GM12865 (cell line): ENCODE measurements at regions not wholly inside any gene's neighbourhood (a gene's known extent, or its start where the extent isn't known, plus 50 kb on each side); places are given as distances from the start of the nearest gene placed in this dataset.

Experiments
- DNase-seq: peaks from one replicate; pipeline ENCODE4 v3.0.0; 2010; ENCODE audit warnings: low read depth
- H3K4me3 ChIP-seq: 2 replicates; pipeline ENCODE4 v1.5.1; 2011; ENCODE audit warnings: mild to moderate bottlenecking, low read depth, low read length, control low read depth
- TF ChIP-seq, protein P1 (sequence below): IDR thresholded peaks from 2 replicates; pipeline ENCODE4 v1.5.1; 2011; ENCODE audit warnings: low read length, control low read depth, low read depth, inconsistent platforms; ENCODE audit not compliant: insufficient read depth; ENCODE audit errors: missing control alignments

DNA sequence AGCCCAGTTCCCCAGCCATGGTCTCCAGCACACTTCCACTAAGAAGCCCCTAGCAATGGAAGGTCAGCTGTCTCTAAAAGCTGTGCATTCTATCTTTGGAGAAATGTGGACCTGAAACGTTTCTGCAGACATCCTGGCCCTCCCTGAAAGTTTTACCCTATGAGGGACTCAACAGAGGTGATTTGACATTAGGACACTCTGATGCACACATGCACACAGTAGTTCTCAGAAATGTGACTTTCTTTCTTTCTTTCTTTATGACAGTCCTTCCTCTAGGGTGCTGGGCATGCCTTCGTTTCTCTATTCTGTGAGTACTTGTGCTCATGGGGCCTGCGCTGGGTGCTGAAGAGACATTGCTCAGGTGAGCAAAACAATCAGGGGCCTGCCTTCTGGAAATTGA is 857.3 kb downstream of the RNF144A start:
- no peak overlapping the region for H3K4me3 ChIP-seq
- peak; percentile 45 for DNase-seq
- TF ChIP-seq, protein P1, sequence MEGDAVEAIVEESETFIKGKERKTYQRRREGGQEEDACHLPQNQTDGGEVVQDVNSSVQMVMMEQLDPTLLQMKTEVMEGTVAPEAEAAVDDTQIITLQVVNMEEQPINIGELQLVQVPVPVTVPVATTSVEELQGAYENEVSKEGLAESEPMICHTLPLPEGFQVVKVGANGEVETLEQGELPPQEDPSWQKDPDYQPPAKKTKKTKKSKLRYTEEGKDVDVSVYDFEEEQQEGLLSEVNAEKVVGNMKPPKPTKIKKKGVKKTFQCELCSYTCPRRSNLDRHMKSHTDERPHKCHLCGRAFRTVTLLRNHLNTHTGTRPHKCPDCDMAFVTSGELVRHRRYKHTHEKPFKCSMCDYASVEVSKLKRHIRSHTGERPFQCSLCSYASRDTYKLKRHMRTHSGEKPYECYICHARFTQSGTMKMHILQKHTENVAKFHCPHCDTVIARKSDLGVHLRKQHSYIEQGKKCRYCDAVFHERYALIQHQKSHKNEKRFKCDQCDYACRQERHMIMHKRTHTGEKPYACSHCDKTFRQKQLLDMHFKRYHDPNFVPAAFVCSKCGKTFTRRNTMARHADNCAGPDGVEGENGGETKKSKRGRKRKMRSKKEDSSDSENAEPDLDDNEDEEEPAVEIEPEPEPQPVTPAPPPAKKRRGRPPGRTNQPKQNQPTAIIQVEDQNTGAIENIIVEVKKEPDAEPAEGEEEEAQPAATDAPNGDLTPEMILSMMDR: no peak

DNA sequence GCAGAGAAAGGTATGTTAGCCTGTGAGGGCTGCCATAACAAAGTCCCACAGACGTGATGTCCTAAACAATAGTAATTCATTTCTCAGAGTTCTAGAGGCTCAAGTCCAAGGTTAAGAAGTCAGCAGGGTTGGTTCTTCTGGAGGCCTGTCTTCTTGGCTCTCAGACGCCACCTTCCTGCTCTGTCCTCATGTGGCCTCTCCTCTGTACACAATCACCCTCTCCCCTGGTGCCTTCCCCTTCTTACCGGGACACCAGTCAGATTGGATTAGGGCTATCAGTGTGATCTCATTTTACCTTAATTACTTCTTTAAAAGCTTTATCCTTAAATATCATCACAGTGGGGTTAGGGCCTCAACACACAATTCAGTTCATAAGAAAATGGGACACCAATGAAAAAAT is 860.5 kb downstream of the RNF144A start:
- TF ChIP-seq, protein P1: no peak
- no peak for DNase-seq
- no peak overlapping the region for H3K4me3 ChIP-seq

GRCh38 chr2:7780321-7780720 is 863.1 kb downstream of the RNF144A start:
- TF ChIP-seq, protein P1: no peak
- H3K4me3 ChIP-seq: no peak overlapping the region
- no peak for DNase-seq

- TF ChIP-seq, protein P1: no peak
- no peak for DNase-seq
- H3K4me3 ChIP-seq: no peak overlapping the region
Measured at GRCh38 chr2:7785700-7786099, 868.5 kb downstream of the RNF144A start.

- TF ChIP-seq, protein P1: no peak
- no peak for DNase-seq
- H3K4me3 ChIP-seq: no peak overlapping the region
Measured at GRCh38 chr2:7788736-7789135, 871.5 kb downstream of the RNF144A start.

DNA sequence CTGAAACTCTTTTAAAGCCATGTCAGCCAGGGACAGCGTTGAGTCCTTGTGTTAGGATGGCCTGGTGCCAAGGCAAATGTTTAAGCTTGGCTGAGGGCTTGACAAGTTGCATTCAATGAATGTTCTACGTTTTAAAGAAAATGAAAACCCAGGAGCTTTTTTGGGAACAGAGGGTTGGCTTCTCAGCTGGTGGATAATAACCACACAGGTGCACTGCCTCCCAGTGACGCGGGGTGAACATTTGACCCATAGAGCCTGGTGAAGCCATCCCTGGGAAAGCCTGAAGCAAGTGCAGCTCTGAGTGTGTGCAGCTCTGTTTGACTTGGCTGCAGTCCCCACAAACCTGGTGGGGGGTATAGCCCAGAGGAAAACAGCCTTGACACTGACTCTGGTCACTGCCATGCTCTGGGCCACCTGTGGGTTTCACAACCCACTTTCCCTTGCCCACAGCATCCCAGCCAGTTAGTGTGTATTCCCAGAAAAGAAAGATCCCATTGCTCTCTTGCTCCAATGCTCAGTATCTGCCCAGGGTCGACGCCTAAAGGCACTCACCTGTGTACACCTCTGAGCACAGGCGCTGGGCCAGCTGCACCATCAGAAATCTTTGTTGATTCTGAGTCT is 874.9 kb downstream of the RNF144A start:
- no peak for DNase-seq
- TF ChIP-seq, protein P1: no peak
- no peak overlapping the region for H3K4me3 ChIP-seq
